ENCODE measurements at regions not wholly inside any gene's neighbourhood (a gene's known extent, or its start where the extent isn't known, plus 50 kb on each side); places are given as distances from the start of the nearest gene placed in this dataset.

DNA sequence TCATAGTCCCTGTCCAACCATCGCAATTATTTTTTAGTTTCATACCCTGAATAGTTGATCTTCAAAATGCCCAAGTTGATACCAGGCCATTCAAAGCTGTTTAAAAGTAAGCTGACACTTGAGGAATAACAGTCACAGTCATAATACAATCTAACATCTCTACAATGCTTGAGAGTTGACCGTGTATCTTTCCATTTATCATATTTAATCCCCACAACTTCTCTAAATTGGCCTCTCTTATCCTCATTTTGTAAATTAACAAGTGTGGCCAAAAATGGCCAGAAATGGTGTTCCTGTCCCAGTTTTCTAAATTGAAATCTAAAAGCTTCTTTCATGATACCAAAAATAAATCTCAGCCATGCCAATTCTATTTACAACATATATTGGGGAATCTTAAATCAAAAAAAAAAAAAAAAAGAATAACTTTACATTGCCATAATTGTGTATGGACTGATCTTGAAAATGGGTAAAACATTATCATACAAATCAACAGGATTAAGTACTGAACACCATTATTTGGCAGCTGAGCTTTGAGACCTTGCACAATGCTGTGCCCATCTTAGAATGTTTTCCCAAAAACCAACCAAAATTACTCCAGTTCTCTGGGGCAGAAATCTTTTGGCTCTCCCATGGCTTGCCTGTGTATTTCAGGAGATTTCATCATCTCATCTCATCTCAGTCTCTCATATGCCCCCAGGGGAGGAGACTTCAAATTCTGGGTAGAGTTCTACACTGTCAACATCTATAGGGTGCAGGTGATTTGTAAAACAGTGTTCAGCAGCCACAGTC is 448.7 kb upstream of the JARID2 start:
- no peak for DNase-seq

DNA sequence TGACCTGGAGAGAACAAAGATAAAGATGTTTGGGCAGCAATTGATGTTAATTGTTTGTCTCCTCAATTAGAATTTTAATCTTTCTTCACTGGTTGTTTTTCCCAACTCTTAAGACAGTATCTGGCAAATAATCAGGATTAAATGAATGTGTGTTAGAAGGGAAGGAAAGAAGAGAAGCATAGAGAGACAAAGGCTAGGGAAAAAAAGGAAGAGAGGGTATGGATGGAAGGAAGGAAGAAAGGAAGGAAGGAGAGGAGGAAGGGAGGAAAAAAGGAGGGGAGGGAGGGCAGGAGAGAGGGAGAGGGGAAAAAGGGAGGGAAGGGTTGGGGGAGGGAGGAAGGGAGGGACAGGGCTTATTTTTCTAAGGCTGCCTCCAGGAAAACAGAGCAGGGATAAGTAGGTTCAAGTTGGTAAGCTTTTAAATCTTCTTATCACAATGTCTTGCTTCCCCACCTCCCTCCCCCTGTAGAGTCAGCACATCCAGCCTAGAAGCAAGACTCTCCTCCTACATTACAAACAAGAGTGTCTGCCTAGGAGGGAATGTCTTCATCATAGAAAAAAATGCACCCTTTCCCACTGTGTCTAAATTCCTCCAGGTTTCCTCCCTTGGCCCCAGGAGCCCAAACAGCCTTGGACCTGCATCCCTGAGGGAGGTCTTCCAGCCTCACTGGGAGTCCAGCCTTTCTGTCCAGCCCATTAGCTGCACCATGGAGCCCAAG is 447.8 kb upstream of the JARID2 start:
- no peak for DNase-seq

DNA sequence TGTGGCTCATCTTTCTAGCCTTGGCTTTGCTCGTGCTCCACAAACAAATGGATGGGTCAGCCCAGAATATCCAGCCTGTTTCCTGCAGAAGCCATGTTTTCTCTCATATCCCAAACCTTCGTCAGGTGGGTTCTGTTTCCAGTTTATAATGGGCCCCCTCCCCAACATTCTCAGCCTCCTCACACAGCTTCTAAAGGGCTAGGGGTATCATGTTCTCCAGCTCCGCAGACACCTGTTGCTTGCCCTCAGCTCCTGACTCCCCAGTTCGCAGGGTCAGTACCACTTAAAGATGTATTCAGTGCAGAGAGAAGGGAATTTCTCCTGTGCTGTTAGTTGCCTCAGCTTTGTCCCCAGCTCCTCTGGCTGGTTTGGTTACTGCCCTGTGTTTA is 447.3 kb upstream of the JARID2 start:
- DNase-seq, result no peak

DNA sequence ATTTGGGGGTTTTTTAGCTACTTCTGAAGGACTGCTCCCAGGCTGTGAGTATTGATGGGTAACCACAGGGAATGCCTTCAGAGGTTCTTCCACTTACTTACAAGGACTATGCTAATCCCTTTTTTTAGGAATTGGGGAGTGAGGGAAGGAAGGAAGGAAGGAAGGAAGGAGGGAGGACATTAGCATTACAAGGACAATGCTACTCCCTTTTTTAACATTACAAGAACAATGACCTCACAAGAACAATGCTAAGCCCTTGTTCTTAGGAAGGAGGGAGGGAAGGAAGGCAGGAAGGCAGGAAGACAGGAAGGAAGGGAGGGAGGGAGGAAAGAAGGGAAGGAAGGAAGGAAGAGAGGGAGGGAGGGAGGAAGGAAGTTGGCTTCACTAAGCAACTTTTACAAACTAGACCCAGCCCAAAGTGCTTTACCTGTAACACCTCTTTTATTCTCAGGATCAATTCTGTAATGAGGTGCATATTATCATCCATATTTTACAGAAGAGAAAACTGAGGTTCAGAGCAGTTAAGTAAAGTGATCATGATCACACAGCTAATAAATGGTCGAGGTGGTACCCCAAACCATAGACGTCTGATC is 446.8 kb upstream of the JARID2 start:
- no peak for DNase-seq

DNA sequence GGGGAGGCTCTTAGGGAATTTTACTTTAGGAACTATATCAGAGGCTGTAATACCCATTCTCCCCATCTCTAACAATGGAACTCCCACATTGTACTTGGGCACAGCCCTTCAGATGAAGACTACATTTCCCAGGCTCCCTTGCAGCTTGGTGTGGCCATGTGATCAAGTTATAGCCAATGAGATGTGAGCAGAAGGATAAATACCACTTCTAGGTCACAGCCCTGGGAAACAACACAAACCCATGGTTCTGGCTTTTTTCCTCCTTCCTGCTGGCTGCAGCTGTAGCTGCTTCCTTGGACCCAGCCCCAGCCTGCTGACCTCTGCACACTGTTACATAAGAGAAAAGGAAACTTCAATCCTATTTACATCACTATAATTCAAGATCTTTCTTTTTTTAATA is 445.9 kb upstream of the JARID2 start:
- DNase-seq, result peak; percentile 15

DNA sequence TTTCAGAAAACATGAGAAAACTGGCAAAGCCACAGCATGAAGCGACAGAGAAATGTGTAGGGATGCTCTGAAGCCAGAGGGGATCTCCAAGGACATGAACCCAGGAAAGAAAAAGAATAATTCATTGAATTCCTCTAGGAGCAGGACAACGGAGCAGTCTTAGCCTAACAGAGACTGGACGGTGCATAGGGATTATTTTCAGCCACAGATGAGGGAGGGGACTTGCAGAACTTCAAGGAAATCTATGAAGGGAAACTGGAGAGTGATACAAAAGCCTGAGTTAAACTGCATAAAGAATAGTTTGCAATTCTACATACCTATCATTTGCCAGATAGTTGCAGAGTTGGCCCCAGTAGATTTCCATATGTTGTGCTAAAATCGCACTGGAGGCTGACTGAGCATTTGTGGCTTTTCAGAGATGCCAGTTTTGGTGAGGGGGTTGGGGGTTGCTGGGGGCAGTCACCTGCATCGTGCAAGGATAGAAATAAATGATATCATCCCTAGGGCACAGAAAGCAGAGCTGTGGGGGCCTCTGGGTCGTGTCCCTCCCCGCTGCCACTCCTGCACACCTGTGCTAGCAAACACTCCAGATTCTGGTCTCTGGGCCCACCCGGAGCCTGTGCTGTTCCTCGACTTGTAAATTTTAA is 443.2 kb upstream of the JARID2 start:
- no peak for DNase-seq

DNA sequence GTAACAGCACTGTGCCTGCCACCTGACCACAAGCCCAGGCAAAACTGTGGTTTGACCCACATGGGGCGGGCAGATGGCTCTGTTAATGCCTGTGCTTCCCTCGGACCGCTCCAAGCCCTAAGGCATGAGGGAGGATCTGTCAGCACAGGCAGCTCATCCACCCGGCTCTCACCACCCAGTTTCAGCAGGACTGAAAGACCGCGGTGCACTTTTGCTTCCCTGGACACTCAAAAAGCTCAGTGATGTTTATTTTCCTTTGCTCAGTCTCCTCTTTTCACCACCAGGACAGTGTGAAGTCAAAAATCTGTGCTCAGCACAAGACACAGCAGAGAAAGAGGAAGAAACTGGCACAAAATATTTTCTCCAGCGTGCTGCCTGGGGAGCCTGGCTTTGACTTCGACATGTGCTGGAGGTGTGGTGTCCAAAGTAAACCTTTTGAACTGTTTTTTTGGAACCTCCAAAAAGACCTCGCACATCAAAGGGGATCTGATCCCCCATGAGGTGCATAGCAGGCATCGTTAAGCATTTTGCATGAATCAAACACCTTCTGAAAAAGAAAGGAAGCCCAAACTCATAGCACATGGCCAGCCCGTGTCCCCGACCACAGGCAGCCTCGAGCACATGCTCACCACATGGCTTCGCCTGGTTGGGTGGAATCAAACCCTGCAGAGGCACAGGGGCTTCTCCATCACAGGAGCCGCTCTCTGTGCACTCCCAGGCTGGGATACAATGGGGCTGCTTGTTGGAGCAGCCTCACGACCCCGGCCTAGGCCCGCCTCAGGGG is 441.7 kb upstream of the JARID2 start:
- no peak for DNase-seq

DNA sequence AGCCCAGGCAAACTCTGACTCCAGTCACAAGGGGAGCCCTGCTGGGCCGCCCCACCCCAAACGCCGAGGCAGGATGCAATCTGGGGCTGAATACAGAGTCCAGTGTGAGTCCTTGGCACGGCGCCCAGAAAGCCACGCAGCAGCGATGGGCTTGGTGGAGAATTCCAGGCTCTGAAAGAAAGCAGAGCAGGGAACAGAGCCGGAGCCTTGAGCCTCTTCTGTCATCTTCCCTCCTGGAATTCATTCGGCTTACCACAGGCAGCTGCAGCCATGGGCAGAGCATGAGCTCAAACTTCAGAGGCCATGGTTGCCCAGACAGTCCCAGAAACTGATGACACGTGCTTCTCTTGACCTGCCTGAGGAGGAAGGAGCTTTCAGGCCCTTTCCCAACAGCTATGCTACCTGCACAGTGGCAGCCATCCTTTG is 441.1 kb upstream of the JARID2 start:
- DNase-seq, result peak; percentile 50

DNA sequence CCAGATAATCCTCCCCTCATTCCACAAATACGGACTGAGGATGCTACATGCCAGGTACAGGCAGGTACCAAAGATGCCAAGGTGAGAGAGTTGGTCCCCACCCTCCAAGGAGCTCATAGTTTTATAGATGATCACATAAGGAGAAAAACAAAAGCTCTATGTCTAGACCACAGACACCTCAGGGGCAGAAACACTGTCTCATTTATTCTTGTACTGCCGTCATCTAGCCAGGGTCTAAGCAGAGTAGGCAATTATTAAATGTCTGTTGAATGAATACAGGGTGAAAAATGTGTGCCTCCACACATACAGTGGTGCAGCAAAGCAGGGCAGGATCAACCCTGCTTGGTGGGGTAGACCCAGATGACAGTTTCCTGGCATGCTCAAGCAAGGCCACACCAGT is 439.8 kb upstream of the JARID2 start:
- DNase-seq, result no peak

DNA sequence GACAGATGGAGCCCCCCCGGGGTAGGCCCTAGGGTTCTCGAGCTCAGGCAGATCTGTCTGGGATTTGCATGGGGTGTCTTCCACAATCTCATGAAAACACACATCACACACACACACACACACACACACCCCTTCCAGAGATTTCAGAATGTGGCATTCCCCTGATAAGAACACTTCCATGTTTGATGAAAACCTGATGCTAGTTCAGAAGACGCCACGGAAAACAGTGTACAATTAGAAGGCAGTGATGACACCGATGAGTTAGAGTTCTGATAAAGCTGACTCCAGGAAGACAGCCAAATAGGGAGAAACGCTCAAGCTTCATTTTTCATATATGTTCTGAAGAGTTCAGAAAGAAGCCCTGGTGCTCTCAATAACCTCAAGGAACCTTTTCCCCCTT is 438.7 kb upstream of the JARID2 start:
- no peak for DNase-seq

DNA sequence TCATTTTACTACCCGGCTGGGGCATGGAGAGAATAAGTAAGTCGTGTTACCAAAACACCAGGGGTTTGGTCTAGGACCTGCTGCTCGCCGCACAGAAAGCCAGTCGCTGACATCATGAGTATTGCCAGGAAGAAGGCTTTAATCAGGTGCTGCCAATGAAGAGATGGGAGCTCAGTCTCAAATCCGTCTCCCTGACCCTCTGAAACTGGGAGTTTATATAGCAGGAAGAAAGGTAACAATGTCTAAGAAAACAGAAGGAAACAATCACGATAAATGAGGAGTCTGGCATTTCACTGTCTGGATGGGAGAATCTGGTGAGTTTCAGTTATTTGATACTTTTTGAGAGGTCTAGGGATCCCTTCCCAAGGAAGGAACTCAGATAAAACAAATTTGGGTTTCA is 437.9 kb upstream of the JARID2 start:
- DNase-seq, result no peak

DNA sequence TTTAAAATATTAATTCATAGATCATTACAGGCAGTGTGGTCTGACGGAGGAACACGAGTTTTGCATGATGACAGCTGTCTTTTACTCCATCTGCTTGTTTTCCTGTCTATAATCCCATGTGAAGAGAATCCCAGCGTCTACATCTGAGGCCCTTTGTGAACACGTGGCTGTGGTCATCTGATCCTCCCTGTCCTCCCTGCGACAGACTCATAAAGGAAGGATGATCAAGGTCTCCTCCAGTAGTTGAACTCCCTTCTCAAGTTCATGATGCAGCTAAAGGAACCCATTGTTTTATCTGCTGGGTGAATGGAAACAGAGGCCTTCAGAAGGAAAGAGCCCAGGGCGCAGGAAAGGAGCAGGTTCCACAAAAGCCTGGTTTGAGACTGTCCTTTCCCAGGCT is 435.8 kb upstream of the JARID2 start:
- DNase-seq, result no peak

DNA sequence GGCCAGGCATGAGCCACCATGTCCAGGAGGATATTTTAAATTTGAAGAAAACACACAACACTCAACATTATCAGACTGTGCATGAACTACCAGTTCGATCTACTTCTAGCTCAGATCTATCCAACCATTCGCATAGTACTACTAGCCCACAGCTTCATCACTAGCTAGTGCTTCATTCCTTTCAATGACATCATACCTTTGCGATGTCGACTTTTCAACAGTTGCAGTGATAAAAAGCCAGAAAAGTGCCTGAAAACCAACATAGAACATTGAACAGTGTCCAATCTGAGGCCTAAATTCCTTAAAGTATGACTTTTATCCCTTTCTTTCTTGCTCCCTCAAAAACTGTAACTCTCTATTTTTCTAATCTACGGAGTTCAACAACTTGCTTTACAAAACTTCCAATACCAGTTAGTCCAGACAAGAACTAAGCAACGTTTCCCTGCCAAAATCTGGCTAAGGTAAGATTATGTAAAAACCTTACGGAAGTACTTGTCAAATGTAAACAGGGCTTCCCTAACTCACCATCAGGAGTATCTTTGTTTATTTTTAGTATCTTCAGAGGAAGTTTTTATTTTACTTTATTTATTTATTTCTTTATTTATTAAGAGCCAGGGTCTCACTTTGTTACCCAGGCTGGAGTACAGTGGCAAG is 434.0 kb upstream of the JARID2 start:
- DNase-seq, result no peak

DNA sequence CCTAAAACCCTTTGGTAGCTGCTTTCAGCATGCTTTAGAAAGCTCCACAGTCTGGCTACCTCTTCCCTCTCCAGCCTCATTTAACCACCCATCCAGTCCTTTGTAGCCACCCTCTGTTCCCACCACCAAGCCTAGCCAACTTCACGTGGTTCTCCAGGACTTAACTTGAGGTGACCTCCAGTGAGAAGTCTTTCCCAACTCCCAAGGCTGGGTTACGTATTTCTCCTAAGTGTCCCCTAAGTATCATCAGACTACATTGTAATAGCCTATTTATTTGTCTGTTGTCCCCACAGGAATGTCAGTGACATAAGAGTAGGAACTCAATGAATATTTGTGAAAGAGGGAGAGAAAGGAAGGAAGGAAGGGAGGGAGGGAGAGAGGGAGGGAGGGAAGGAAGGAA is 431.9 kb upstream of the JARID2 start:
- DNase-seq, result no peak

DNA sequence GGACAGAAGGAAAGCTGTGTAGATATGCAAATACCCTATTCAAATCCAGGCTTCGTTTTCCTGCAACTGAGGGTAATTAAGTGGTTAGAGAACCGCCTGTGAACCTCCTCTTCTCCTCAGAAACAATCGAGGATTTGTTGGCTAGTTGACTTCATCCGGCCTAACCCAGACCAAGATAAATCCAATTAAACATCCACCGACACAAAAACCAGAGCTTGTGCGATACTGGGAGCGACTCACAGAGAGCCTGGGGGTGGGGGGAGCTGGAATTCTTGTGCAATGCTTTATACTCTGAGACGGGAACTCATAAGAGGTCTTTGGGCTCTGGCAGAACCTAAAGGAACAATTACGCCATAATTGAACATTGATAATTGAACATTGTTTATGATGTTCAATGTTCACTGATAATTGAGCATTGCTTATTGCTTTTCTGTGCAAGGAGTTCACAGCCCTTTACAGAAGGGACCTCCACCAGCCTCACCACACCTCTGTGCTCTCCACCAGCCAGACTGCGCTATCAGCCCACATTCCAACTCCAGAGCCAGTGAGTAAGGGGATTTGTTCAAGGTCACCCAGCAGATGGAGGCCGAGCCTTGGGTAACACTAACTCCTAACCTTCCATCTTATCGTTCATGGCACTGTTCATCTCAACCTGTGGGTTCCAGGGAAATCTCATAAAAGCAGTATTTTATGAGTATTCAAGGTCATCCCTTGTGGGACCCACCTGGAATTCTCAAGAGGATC is 429.6 kb upstream of the JARID2 start:
- DNase-seq, result no peak

DNA sequence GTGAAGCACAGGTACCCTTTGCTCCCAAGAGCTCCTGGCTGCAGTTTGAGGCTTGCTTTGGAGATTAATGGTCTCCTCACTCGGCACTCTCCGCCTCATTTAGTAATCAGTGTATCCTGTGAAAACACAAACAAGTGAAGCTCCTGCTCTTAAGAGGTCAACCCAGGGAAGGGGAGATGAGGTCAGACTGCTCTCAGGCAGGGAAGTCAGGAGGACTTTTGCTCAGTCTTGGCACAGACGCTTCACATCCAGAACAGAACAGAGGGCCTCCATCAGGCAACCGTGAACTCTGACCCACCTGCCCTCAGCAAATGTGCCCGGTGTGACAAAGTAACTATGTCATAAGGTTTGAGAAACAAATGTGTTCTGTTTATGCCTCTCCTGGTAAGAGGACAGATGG is 428.8 kb upstream of the JARID2 start:
- no peak for DNase-seq

DNA sequence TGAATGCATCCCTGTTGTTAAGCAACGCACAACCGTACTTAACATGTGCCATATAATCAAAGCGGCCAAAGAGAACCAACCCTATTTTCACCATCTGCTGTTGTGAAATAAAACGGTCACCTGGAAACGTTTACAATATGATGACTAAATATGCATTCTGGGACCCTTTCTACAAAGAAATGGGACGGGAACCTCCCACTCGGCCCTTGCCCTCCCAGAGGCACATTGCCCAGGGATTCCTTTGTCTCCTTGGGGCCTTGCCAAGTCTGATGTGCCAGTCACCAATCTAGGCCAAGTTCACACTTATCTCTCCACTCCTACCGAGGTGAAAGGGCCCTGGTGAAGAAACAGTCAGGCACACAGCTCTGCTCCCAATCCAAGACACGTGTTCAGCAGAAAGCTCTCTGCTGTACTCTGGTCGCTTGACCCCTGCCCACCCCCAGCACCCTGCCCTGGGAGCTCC is 427.4 kb upstream of the JARID2 start:
- DNase-seq, result no peak

DNA sequence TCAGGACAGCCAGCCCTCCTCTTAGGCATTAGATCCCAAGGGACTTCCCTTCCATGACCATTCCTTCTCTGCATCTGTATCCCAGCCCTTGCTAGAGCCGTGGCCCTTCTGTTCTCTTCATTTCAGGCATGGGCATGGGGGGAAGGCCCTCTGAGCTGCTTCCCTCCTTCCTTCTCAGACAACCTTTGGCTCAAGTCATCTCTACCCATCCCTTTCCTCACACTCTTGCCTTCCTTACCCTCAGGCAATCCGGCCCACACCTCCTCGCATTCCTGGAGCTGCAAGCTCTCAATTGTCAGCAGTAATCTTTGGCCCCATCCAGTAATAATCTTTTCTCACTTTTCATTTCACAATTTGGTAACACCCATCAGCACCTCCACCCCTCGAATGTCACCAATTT is 426.9 kb upstream of the JARID2 start:
- DNase-seq, result no peak

DNA sequence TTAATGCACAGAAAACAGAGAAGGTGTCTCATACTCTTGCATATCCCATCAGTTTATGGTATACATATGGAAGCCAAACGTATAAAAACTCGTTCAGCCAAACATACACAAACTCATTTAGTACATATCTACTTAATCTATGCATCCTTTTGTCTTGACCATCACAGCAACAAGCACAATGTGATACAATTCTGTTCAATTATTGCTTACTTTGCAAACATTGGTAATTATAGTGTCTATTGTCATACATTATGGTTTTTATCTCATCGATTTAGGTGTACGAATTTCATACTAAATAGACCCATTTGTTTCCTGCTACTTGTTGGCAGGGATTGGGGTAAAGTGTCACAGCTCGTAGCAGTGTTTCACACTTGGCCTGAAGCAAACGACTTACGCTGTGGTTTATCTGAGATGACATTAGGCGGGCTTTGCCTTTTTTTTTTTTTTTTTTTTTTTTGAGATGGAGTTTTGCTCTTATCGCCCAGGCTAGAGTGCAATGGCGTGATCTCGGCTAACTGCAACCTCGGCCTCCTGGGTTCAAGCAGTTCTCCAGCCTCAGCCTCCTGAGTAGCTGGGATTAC is 425.9 kb upstream of the JARID2 start:
- DNase-seq, result no peak

DNA sequence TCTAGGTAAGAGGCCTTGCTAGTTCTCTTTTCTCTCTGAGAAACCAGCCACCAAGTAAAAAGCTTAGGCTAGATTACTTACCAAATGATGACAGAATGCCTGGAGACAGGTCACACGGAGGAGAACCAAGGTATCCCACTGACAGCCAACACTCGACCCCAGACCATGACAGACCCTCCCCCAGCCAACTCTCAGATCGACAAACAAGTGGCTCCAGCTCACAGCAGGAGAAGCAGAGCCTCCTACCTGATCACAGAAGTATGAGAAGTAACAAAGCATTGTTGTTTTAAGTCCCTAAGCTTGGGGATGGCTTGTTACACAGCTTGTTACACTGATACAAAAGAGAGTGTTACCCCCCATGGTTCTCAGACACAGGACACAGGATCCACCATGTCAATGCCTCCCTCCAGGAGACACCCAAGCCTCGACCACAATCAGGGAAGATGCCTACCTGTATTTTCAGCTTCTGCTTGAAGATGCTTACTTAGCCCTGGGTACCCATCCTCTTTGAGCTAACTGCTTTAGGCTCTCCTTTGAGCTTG is 423.8 kb upstream of the JARID2 start:
- DNase-seq, result no peak

All from occipital lobe (tissue), 1 donor.